Endothelial cell of umbilical vein (primary cell): ENCODE measurements at regions not wholly inside any gene's neighbourhood (a gene's known extent, or its start where the extent isn't known, plus 50 kb on each side); places are given as distances from the start of the nearest gene placed in this dataset.

Experiments
- BruUV-seq: library from RNA; stranded (reverse); fragments of 400-500 nt; replicated peaks from 2 replicates; lab custom pipeline; 2021; lab: Mats Ljungman, UMichigan
- CTCF ChIA-PET: fragments of 300-600, 350-600 bp; sonication (Branson Sonifier 250); formaldehyde crosslinking; loops from one replicate; lab custom pipeline; 2021; ENCODE audit warnings: antibody characterized with exemption, inconsistent platforms; lab: Charles Lee
- POLR2A ChIA-PET: fragments of 300-600, 350-600 bp; sonication (Branson Sonifier 250); formaldehyde crosslinking; loops from one replicate; lab custom pipeline; 2021; ENCODE audit warnings: antibody characterized with exemption, inconsistent platforms; lab: Charles Lee
- DNase-seq: peaks from one replicate; pipeline ENCODE4 v3.0.0-alpha.2; 2011; ENCODE audit warnings: low read depth, low spot score
- FAIRE-seq: peaks from 2 replicates; lab custom pipeline; 2011; peaks lifted over from hg19 to GRCh38; lab: Jason Lieb, UNC
- H2AFZ ChIP-seq: 2 replicates; pipeline ENCODE4 v1.6.0; 2012; ENCODE audit warnings: low read depth, low read length, control low read depth, inconsistent platforms
- H3K27ac ChIP-seq: 2 replicates; pipeline ENCODE4 v1.5.1; 2011; ENCODE audit warnings: low read depth, mild to moderate bottlenecking, control low read depth, low read length, moderate library complexity; ENCODE audit not compliant: insufficient read depth
- H3K27me3 ChIP-seq, 2 experiments: 2 replicates each; pipeline versions ENCODE4 v1.6.0 to v1.6.1; 2011; ENCODE audit warnings: low read length in 2 of 2, mixed read lengths in 1 of 2; ENCODE audit not compliant: control insufficient read depth in 2 of 2, insufficient read depth in 2 of 2
- H3K36me3 ChIP-seq, 2 experiments: 2 replicates in 1 of 2; 3 replicates in 1 of 2; pipeline ENCODE4 v1.5.1; 2011; ENCODE audit warnings: low read length in 2 of 2, mild to moderate bottlenecking in 1 of 2, moderate library complexity in 1 of 2; ENCODE audit not compliant: control insufficient read depth in 2 of 2, insufficient read depth in 2 of 2; ENCODE audit errors: extremely low read depth in 1 of 2
- H3K4me1 ChIP-seq: 3 replicates; pipeline ENCODE4 v1.5.1; 2011; ENCODE audit warnings: mild to moderate bottlenecking, low read length; ENCODE audit not compliant: control insufficient read depth, insufficient read depth; ENCODE audit errors: extremely low read depth
- H3K4me2 ChIP-seq: 2 replicates; pipeline ENCODE4 v1.6.1; 2011; ENCODE audit warnings: low read length, control low read depth, mixed read lengths; ENCODE audit not compliant: insufficient read depth
- H3K4me3 ChIP-seq, 3 experiments: fragments of 200-600 bp in 1 of 3; sonication (generic), shearing (Covaris generic) in 1 of 3; replicated peaks in 1 of 3; 2 replicates each; pipeline ENCODE4 v1.5.1; 2011 to 2016; ENCODE audit warnings: control low read depth in 3 of 3, low read length in 3 of 3, mild to moderate bottlenecking in 2 of 3, inconsistent platforms in 1 of 3, low read depth in 1 of 3, moderate library complexity in 1 of 3; ENCODE audit not compliant: insufficient read depth in 1 of 3
- H3K79me2 ChIP-seq: 2 replicates; pipeline ENCODE4 v1.6.0; 2012; ENCODE audit warnings: low read length, inconsistent platforms; ENCODE audit not compliant: control insufficient read depth, insufficient read depth
- H3K9ac ChIP-seq: replicated peaks from 2 replicates; pipeline ENCODE3; 2011; ENCODE audit warnings: low read length, control low read depth; ENCODE audit not compliant: insufficient read depth; ENCODE audit errors: extremely low read depth
- H3K9me1 ChIP-seq: replicated peaks from 3 replicates; pipeline ENCODE4 v1.6.0; 2011; ENCODE audit warnings: mild to moderate bottlenecking, low read length; ENCODE audit not compliant: control insufficient read depth, insufficient read depth; ENCODE audit errors: extremely low read depth
- H3K9me3 ChIP-seq: replicated peaks from 2 replicates; pipeline ENCODE4 v1.5.1; 2012; ENCODE audit warnings: low read length, inconsistent platforms; ENCODE audit not compliant: control insufficient read depth, insufficient read depth
- H4K20me1 ChIP-seq: replicated peaks from 2 replicates; pipeline ENCODE3; 2011; ENCODE audit warnings: mild to moderate bottlenecking, low read length; ENCODE audit not compliant: control insufficient read depth, insufficient read depth; ENCODE audit errors: extremely low read depth
- EZH2 ChIP-seq: IDR thresholded peaks from 2 replicates; pipeline ENCODE4 v1.6.1; 2012; ENCODE audit warnings: borderline replicate concordance, low read depth, mild to moderate bottlenecking, moderate library complexity, low read length, inconsistent platforms; ENCODE audit not compliant: severe bottlenecking
- FOS ChIP-seq: IDR thresholded peaks from 2 replicates; pipeline ENCODE4 v1.6.1; 2011; ENCODE audit warnings: mild to moderate bottlenecking, low read length, moderate library complexity, borderline replicate concordance; ENCODE audit not compliant: insufficient read depth
- GATA2 ChIP-seq: IDR thresholded peaks from 2 replicates; pipeline ENCODE4 v1.7.0; 2011; ENCODE audit warnings: low read depth, mild to moderate bottlenecking, moderate library complexity, mixed read lengths, low read length; ENCODE audit not compliant: insufficient read length, insufficient read depth
- JUN ChIP-seq: IDR thresholded peaks from 2 replicates; pipeline ENCODE4 v1.6.1; 2011; ENCODE audit warnings: borderline replicate concordance, low read depth; ENCODE audit not compliant: insufficient read length, insufficient read depth
- MYC ChIP-seq: IDR thresholded peaks from one replicate; pipeline ENCODE4 v1.6.1; 2011; ENCODE audit warnings: mild to moderate bottlenecking, low read depth, low read length
- POLR2A ChIP-seq: IDR thresholded peaks from 2 replicates; pipeline ENCODE4 v1.6.1; 2012; ENCODE audit warnings: low read depth, mild to moderate bottlenecking, control low read depth, low read length
- POLR2AphosphoS5 ChIP-seq: IDR thresholded peaks from 2 replicates; pipeline ENCODE4 v1.6.1; 2012; ENCODE audit warnings: low read depth, mild to moderate bottlenecking, control low read depth, low read length, moderate library complexity; ENCODE audit not compliant: insufficient read depth
- dilution Hi-C: fragments of 300-500 bp; cut with MboI; formaldehyde crosslinking; loops from one replicate; pipeline ENCODE4 v1.15.0; 2019; ENCODE audit warnings: low sequenced_read_pairs; ENCODE audit not compliant: extremely low pct_ligation_motif_present
- intact Hi-C: fragments of 100-400 bp; cut with micrococcal nuclease; formaldehyde crosslinking; loops from one replicate; pipeline ENCODE4 v1.10.0; 2022
- TF ChIP-seq, protein P1 (sequence below), 2 donors: IDR thresholded peaks; 1 replicate in 1 of 2; 2 replicates in 1 of 2; pipeline ENCODE4 v1.5.1; 2011; ENCODE audit warnings: low read length in 2 of 2, mild to moderate bottlenecking in 2 of 2, moderate library complexity in 2 of 2, control low read depth in 1 of 2, inconsistent platforms in 1 of 2, low read depth in 1 of 2; ENCODE audit not compliant: insufficient read depth in 1 of 2; ENCODE audit errors: extremely low read depth in 1 of 2
- TF ChIP-seq, protein P2 (sequence below): IDR thresholded peaks from 2 replicates; pipeline ENCODE4 v1.6.1; 2011; ENCODE audit not compliant: insufficient read depth, insufficient read length

- no peaks in the 10 kb centered on the region for H4K20me1 ChIP-seq
- H3K4me1 ChIP-seq = no peaks in the 10 kb centered on the region
- no peak overlapping the region for H3K9ac ChIP-seq
- no peaks in the 10 kb centered on the region for H3K9me1 ChIP-seq
- DNase-seq (no peak), FAIRE-seq (no peak)
- no peak overlapping the region for H3K4me3 ChIP-seq
- BruUV-seq = no TSS peak
- H3K27me3 ChIP-seq = no peaks in the 10 kb centered on the region
- ChIA-PET CTCF (interaction anchor here (1.2 kb wide), 1 partner anchor 538 kb away, joined by 3 read pairs; no protein-coding TSS in a partner anchor), POLR2A (no interaction called here)
- H3K36me3 ChIP-seq = no peaks in the 10 kb centered on the region
- H2AFZ ChIP-seq = no peak overlapping the region
- H3K79me2 ChIP-seq = no peaks in the 10 kb centered on the region
- H3K4me2 ChIP-seq = no peak overlapping the region
- intact Hi-C loops = no loop called here
- dilution Hi-C loops = no loop called here
- no peaks in the 10 kb centered on the region for H3K9me3 ChIP-seq
- TF ChIP-seq FOS (no peak), MYC (no peak), GATA2 (no peak), EZH2 (no peak), JUN (no peak), POLR2A (no peak), POLR2AphosphoS5 (no peak)
- TF ChIP-seq, protein P1, sequence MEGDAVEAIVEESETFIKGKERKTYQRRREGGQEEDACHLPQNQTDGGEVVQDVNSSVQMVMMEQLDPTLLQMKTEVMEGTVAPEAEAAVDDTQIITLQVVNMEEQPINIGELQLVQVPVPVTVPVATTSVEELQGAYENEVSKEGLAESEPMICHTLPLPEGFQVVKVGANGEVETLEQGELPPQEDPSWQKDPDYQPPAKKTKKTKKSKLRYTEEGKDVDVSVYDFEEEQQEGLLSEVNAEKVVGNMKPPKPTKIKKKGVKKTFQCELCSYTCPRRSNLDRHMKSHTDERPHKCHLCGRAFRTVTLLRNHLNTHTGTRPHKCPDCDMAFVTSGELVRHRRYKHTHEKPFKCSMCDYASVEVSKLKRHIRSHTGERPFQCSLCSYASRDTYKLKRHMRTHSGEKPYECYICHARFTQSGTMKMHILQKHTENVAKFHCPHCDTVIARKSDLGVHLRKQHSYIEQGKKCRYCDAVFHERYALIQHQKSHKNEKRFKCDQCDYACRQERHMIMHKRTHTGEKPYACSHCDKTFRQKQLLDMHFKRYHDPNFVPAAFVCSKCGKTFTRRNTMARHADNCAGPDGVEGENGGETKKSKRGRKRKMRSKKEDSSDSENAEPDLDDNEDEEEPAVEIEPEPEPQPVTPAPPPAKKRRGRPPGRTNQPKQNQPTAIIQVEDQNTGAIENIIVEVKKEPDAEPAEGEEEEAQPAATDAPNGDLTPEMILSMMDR (IDR thresholded peaks at IDR 0.05; ENCODE audit: extremely low read depth in 1 of 2, insufficient read depth in 1 of 2, low read depth in 1 of 2, low read length in 2 of 2) = no peak
- TF ChIP-seq, protein P2, sequence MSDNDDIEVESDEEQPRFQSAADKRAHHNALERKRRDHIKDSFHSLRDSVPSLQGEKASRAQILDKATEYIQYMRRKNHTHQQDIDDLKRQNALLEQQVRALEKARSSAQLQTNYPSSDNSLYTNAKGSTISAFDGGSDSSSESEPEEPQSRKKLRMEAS = no peak
- H3K27ac ChIP-seq = no peak overlapping the region
These were observed 55.9 kb upstream of the NR3C1 start for GRCh38 chr5:143459433-143459832.
